ENCODE measurements at regions not wholly inside any gene's neighbourhood (a gene's known extent, or its start where the extent isn't known, plus 50 kb on each side); places are given as distances from the start of the nearest gene placed in this dataset.

DNA sequence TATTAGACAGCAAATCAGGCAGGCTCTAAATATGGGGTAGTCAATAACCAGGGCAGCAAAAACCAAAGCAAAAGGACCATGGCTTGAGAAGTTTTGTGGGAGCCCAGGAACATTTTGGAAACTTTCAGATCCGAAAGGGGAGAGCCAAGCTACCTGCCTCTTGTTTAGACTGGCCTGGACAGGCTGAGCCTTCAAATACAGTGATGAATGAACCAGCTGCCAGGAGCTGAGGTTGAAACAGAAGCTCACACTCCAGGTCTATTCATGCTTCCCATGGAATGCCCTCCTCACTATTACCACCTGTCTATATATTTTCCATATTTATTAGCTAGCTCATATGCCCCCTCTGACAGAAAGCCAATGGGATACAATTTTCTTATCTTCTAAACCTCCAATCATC is 150.8 kb upstream of the SLC44A1 start:
- TF ChIP-seq, protein P1, sequence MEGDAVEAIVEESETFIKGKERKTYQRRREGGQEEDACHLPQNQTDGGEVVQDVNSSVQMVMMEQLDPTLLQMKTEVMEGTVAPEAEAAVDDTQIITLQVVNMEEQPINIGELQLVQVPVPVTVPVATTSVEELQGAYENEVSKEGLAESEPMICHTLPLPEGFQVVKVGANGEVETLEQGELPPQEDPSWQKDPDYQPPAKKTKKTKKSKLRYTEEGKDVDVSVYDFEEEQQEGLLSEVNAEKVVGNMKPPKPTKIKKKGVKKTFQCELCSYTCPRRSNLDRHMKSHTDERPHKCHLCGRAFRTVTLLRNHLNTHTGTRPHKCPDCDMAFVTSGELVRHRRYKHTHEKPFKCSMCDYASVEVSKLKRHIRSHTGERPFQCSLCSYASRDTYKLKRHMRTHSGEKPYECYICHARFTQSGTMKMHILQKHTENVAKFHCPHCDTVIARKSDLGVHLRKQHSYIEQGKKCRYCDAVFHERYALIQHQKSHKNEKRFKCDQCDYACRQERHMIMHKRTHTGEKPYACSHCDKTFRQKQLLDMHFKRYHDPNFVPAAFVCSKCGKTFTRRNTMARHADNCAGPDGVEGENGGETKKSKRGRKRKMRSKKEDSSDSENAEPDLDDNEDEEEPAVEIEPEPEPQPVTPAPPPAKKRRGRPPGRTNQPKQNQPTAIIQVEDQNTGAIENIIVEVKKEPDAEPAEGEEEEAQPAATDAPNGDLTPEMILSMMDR (IDR thresholded peaks at IDR 0.05) = no peak
- TF ChIP-seq, protein P2, sequence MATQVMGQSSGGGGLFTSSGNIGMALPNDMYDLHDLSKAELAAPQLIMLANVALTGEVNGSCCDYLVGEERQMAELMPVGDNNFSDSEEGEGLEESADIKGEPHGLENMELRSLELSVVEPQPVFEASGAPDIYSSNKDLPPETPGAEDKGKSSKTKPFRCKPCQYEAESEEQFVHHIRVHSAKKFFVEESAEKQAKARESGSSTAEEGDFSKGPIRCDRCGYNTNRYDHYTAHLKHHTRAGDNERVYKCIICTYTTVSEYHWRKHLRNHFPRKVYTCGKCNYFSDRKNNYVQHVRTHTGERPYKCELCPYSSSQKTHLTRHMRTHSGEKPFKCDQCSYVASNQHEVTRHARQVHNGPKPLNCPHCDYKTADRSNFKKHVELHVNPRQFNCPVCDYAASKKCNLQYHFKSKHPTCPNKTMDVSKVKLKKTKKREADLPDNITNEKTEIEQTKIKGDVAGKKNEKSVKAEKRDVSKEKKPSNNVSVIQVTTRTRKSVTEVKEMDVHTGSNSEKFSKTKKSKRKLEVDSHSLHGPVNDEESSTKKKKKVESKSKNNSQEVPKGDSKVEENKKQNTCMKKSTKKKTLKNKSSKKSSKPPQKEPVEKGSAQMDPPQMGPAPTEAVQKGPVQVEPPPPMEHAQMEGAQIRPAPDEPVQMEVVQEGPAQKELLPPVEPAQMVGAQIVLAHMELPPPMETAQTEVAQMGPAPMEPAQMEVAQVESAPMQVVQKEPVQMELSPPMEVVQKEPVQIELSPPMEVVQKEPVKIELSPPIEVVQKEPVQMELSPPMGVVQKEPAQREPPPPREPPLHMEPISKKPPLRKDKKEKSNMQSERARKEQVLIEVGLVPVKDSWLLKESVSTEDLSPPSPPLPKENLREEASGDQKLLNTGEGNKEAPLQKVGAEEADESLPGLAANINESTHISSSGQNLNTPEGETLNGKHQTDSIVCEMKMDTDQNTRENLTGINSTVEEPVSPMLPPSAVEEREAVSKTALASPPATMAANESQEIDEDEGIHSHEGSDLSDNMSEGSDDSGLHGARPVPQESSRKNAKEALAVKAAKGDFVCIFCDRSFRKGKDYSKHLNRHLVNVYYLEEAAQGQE (IDR thresholded peaks at IDR 0.05; ENCODE audit: insufficient read depth in 1 of 2, low read depth in 2 of 2, low read length in 1 of 2) = no peak
- no peak for TF ChIP-seq SIN3A (IDR thresholded peaks at IDR 0.05; ENCODE audit: borderline replicate concordance, insufficient read depth, low read depth, low read length)
- no peak for TF ChIP-seq TCF7L2 (IDR thresholded peaks at IDR 0.05; ENCODE audit: low read depth, low read length)
- no peak for TF ChIP-seq POLR2AphosphoS5 (IDR thresholded peaks at IDR 0.05; ENCODE audit: low read depth, low read length)
